ENCODE measurements at regions not wholly inside any gene's neighbourhood (a gene's known extent, or its start where the extent isn't known, plus 50 kb on each side); places are given as distances from the start of the nearest gene placed in this dataset.
"Not testable (repeated sequence)": the region's sequence is repeated elsewhere in the genome, so short reads cannot be mapped to it uniquely, and the experiment has no call there.

DNA sequence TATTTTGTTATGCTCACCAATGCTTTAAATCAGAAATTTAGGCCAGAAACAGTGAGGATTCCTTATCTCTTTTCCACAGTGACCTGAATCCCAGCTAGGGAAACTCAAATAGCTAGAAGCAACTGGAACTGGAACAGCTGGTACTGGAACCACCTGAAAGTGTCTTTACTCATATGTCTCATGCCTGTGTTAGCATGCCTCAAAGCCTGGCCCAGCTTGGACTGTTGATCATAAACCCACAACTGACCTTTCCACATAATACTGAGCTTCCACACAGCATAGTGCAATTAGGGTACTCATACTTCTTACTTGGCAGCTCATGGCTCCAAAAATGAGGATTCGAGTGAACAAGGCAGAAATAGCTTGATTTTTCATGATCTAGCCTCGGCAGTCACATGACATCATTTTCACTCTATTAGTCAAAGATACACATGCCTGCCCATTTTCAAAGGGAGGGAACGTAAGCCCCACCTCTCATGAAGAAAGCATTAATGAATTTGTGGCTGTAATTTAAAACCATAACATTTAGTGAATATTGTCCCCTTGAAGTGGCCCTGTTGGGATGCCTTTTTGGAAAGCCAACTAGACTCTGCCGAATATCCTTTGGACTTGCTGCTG lies 80.8 kb upstream of the ACSL1 start:
- Histone ChIP-seq H3K27me3 (no peaks in the 10 kb centered on the region), H3K27ac (no peak overlapping the region), H3K36me3 (no peaks in the 10 kb centered on the region), H3K4me1 (no peaks in the 10 kb centered on the region), H3K4me3 (no peak overlapping the region), H3K9me3 (no peaks in the 10 kb centered on the region)
- TF ChIP-seq, protein P1, sequence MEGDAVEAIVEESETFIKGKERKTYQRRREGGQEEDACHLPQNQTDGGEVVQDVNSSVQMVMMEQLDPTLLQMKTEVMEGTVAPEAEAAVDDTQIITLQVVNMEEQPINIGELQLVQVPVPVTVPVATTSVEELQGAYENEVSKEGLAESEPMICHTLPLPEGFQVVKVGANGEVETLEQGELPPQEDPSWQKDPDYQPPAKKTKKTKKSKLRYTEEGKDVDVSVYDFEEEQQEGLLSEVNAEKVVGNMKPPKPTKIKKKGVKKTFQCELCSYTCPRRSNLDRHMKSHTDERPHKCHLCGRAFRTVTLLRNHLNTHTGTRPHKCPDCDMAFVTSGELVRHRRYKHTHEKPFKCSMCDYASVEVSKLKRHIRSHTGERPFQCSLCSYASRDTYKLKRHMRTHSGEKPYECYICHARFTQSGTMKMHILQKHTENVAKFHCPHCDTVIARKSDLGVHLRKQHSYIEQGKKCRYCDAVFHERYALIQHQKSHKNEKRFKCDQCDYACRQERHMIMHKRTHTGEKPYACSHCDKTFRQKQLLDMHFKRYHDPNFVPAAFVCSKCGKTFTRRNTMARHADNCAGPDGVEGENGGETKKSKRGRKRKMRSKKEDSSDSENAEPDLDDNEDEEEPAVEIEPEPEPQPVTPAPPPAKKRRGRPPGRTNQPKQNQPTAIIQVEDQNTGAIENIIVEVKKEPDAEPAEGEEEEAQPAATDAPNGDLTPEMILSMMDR (IDR thresholded peaks at IDR 0.05) = no peak
- no peak for TF ChIP-seq POLR2A (IDR thresholded peaks at IDR 0.05)
- DNase-seq = no peak
- intact Hi-C loops (cut with DNase I; ENCODE audit: low total_unique reads) = no loop called here

DNA sequence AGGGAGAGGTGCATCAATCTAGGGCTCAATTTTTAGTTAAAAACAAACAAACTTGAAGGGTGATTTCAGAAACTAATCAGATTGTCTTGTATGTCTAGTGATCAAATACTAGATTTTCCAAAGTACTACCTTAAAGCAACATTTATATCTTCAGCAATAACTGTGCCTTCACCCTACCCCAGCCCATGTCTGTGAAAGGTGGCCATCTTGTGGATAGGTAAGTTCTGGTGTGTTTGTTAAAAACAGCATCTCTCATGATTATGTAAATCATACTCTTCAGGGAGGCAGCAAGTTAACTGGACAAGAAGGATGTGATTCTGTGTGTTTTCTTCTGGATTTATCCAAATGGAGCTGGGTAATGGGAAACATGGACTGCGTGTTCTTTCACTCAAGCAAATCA lies 81.4 kb upstream of the ACSL1 start:
- no peaks in the 10 kb centered on the region for H3K36me3 ChIP-seq
- intact Hi-C loops (cut with DNase I; ENCODE audit: low total_unique reads) = no loop called here
- DNase-seq = no peak
- no peaks in the 10 kb centered on the region for H3K4me1 ChIP-seq
- TF ChIP-seq, protein P1 (IDR thresholded peaks at IDR 0.05) = no peak
- no peak for TF ChIP-seq POLR2A (IDR thresholded peaks at IDR 0.05)
- H3K9me3 ChIP-seq = no peaks in the 10 kb centered on the region
- H3K27ac ChIP-seq = no peak overlapping the region
- H3K4me3 ChIP-seq = no peak overlapping the region
- no peaks in the 10 kb centered on the region for H3K27me3 ChIP-seq

DNA sequence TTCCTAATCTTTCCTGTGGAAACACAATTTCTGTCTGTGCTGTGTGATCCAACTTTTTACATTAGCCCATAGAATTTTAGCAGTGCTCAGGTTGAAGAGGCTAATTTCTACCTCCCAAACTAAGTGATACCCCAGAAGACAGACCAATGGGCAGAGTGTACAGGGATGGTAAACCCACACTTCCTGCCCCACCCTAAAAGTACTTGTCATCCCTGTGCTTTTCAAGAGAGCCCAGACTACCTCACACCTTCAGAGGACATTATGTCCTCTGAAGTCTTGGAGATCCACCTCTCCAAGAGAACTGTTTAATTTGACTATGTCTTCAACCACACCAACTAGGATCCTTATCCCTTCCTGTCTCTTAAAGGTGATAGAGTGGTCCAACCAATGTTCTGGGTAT lies 82.0 kb upstream of the ACSL1 start:
- no peaks in the 10 kb centered on the region for H3K4me1 ChIP-seq
- H3K27me3 ChIP-seq = no peaks in the 10 kb centered on the region
- no peaks in the 10 kb centered on the region for H3K36me3 ChIP-seq
- no peak overlapping the region for H3K4me3 ChIP-seq
- H3K27ac ChIP-seq = no peak overlapping the region
- no peaks in the 10 kb centered on the region for H3K9me3 ChIP-seq
- no peak for DNase-seq
- intact Hi-C loops (cut with DNase I; ENCODE audit: low total_unique reads) = no loop called here
- TF ChIP-seq, protein P1 (IDR thresholded peaks at IDR 0.05) = no peak
- TF ChIP-seq POLR2A (IDR thresholded peaks at IDR 0.05) = no peak

DNA sequence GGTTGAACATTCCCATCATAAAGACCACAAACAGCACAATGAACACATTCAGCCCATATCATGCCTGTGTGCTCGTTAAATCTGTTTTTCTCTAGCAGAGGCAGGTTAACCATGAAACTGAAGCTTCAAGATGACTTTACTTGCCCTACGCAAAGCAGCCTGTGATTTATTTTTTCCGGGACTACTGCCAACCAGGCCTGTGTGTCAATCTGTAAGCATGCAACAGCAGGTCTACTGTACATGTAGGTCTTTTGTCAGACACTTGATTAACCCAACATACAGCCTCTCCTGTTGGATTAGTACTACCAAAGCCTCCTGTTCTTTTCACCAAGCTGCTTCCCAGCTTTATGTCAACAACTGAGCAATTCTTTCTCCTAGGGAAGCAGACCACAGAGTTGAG lies 85.5 kb upstream of the ACSL1 start:
- no peaks in the 10 kb centered on the region for H3K27me3 ChIP-seq
- no peaks in the 10 kb centered on the region for H3K4me1 ChIP-seq
- H3K9me3 ChIP-seq = no peaks in the 10 kb centered on the region
- no peak overlapping the region for H3K4me3 ChIP-seq
- intact Hi-C loops (cut with DNase I; ENCODE audit: low total_unique reads) = no loop called here
- H3K27ac ChIP-seq = no peak overlapping the region
- DNase-seq = no peak
- TF ChIP-seq POLR2A (IDR thresholded peaks at IDR 0.05) = no peak
- TF ChIP-seq, protein P1 (IDR thresholded peaks at IDR 0.05) = no peak
- no peaks in the 10 kb centered on the region for H3K36me3 ChIP-seq

DNA sequence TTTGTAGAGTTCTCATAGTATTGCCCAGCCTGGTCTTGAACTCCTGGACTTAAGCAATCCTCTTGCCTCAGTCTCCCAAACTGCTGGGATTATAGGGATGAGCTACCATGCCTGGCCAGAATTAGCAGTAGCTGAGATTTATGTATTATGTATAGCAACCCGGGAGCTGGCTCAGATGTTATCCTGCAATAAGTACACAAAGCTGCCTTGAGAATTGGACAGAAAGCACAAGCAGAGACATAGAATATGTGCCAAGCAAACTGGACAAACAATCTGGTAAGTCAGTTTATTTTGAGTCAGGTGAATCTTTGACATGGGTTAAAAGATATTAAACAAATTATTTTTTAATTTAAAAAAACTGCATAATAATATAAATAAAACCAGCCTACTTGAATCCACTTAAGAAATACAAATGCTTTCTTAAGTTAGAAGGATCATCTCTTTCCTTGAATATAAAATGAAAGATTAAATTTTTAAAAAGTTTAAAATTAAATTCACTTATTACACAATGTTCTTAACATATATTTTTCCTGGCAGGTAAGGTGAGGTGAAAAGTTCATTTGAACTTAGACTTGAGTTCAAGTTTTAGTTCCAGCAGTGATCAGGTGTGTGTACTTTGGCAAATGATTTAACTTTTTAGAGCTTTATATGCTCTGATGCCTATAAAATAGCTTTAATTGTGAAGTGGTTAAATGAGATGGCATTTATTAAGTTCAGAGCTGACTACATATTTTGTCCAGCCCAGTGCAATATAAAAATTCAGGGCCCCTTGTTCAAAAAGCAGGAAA lies 87.8 kb upstream of the ACSL1 start:
- no peak for DNase-seq
- Histone ChIP-seq H3K27ac (no peak overlapping the region), H3K36me3 (no peaks in the 10 kb centered on the region), H3K27me3 (no peaks in the 10 kb centered on the region), H3K4me3 (no peak overlapping the region), H3K4me1 (no peaks in the 10 kb centered on the region), H3K9me3 (no peaks in the 10 kb centered on the region)
- intact Hi-C loops (cut with DNase I; ENCODE audit: low total_unique reads) = no loop called here
- no peak for TF ChIP-seq POLR2A (IDR thresholded peaks at IDR 0.05)
- TF ChIP-seq, protein P1 (IDR thresholded peaks at IDR 0.05) = no peak

DNA sequence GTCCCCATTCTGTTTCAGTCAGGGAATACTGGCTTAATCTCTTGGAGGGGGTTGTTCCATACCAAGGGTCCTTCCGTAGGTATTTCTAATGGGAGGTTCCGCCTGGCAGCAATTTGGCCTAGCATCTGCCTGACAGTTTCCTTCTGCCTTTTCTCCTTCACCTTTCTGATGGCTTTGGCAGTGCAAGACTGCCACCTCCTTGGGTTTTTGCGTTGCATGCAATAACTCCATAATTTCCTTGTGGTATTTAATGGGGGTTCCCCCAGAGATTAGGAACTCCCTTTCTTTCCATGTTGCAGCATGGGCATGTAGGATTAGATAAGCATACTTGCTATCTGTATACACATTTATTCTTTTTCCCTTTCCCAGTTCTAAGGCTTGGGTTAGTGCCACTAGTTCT lies 93.0 kb upstream of the ACSL1 start:
- H3K36me3 ChIP-seq, H3K4me3 ChIP-seq, DNase-seq: not testable (repeated sequence)

More for the DNA sequence above, 93.0 kb upstream of the ACSL1 start:
- intact Hi-C loops (cut with DNase I; ENCODE audit: low total_unique reads); H3K27ac ChIP-seq; H3K9me3 ChIP-seq; H3K27me3 ChIP-seq; H3K4me1 ChIP-seq: not testable (repeated sequence)
